CD4-positive, CD25-positive, alpha-beta regulatory T cell (primary cell): ENCODE measurements at regions not wholly inside any gene's neighbourhood (a gene's known extent, or its start where the extent isn't known, plus 50 kb on each side); places are given as distances from the start of the nearest gene placed in this dataset.

Source experiments
- ATAC-seq, 2 donors: fragments of 150-1000 bp; cut with Tn5 transposase; one replicate each; pipeline ENCODE4 v1.10.0; 2021; ENCODE audit warnings: low read depth in 2 of 2, moderate number of reproducible peaks in 2 of 2, moderate library complexity in 1 of 2
- DNase-seq, 3 donors: peaks; one replicate each; pipeline versions ENCODE4 v3.0.0 to v3.0.0-alpha.2; 2012 to 2022; ENCODE audit warnings: mixed read lengths in 1 of 3
- H3K27ac ChIP-seq: one replicate; pipeline ENCODE4 v1.7.0; 2013; ENCODE audit warnings: mild to moderate bottlenecking, low read length; ENCODE audit not compliant: insufficient read depth, poor library complexity, severe bottlenecking
- H3K27me3 ChIP-seq: one replicate; pipeline ENCODE4 v1.7.0; 2013; ENCODE audit warnings: low read length; ENCODE audit not compliant: control insufficient read depth, insufficient read depth
- H3K36me3 ChIP-seq: one replicate; pipeline ENCODE4 v1.7.0; 2013; ENCODE audit warnings: mild to moderate bottlenecking, low read length, moderate library complexity; ENCODE audit not compliant: control insufficient read depth, insufficient read depth
- H3K4me1 ChIP-seq: 2 replicates; pipeline ENCODE4 v1.7.0; 2013; ENCODE audit warnings: mild to moderate bottlenecking, low read length; ENCODE audit not compliant: insufficient read depth, control insufficient read depth, poor library complexity, severe bottlenecking
- H3K4me3 ChIP-seq: one replicate; pipeline ENCODE4 v1.7.0; 2013; ENCODE audit warnings: low read depth, mild to moderate bottlenecking, low read length, moderate library complexity
- H3K9me3 ChIP-seq, 2 experiments: 1 replicate in 1 of 2; 2 replicates in 1 of 2; pipeline ENCODE4 v1.7.0; 2013; ENCODE audit warnings: low read length in 2 of 2, mild to moderate bottlenecking in 1 of 2, moderate library complexity in 1 of 2; ENCODE audit not compliant: control insufficient read depth in 2 of 2
- H3K27ac Mint-ChIP-seq, 3 donors: one replicate each; pipeline ENCODE4 v1.8.0; 2020 to 2022; ENCODE audit warnings: mild to moderate bottlenecking in 3 of 3, mixed read lengths in 3 of 3, moderate library complexity in 2 of 3
- H3K27me3 Mint-ChIP-seq: one replicate; pipeline ENCODE4 v1.8.0; 2022; ENCODE audit warnings: mild to moderate bottlenecking, mixed read lengths
- H3K36me3 Mint-ChIP-seq: one replicate; pipeline ENCODE4 v1.8.0; 2020; ENCODE audit warnings: mixed read lengths
- H3K4me1 Mint-ChIP-seq, 4 donors: one replicate each; pipeline ENCODE4 v1.8.0; 2020 to 2022; ENCODE audit warnings: mixed read lengths in 4 of 4, mild to moderate bottlenecking in 1 of 4
- H3K4me3 Mint-ChIP-seq, 4 donors: one replicate each; pipeline ENCODE4 v1.8.0; 2020 to 2022; ENCODE audit warnings: mild to moderate bottlenecking in 4 of 4, mixed read lengths in 4 of 4, moderate library complexity in 3 of 4
- H3K9me3 Mint-ChIP-seq, 7 donors: one replicate each; pipeline ENCODE4 v1.8.0; 2020 to 2022; ENCODE audit warnings: mixed read lengths in 7 of 7, mild to moderate bottlenecking in 3 of 7, moderate library complexity in 2 of 7

GRCh38 chr6:91575032-91575431 is 988.2 kb upstream of the MAP3K7 start:
- H3K4me1 Mint-ChIP-seq: no peaks in the 10 kb centered on the region

GRCh38 chr6:91573826-91574416 is 987.0 kb upstream of the MAP3K7 start:
- Mint-ChIP-seq H3K36me3 (no peaks in the 10 kb centered on the region), H3K4me1 (no peaks in the 10 kb centered on the region), H3K9me3 (peaks cover 0 to 4% (median 2%) of the 10 kb centered on the region in 7 donors), H3K4me3 (no peak overlapping the region), H3K27me3 (no peaks in the 10 kb centered on the region), H3K27ac (no peak overlapping the region)
- Histone ChIP-seq H3K4me3 (no peak overlapping the region), H3K27ac (no peak overlapping the region), H3K36me3 (no peaks in the 10 kb centered on the region), H3K27me3 (no peaks in the 10 kb centered on the region), H3K9me3 (no peaks in the 10 kb centered on the region), H3K4me1 (no peaks in the 10 kb centered on the region)
- ATAC-seq: no peak
- no peak for DNase-seq

More at GRCh38 chr6:91575032-91575431, 988.2 kb upstream of the MAP3K7 start:
- Histone ChIP-seq H3K36me3 (no peaks in the 10 kb centered on the region), H3K4me1 (no peaks in the 10 kb centered on the region), H3K27ac (no peak overlapping the region), H3K9me3 (no peaks in the 10 kb centered on the region), H3K4me3 (no peak overlapping the region), H3K27me3 (no peaks in the 10 kb centered on the region)
- ATAC-seq: no peak
- no peaks in the 10 kb centered on the region for H3K36me3 Mint-ChIP-seq
- no peak overlapping the region for H3K4me3 Mint-ChIP-seq
- no peaks in the 10 kb centered on the region for H3K27me3 Mint-ChIP-seq
- no peak overlapping the region for H3K27ac Mint-ChIP-seq
- peaks cover 0 to 4% (median 2%) of the 10 kb centered on the region in 7 donors for H3K9me3 Mint-ChIP-seq
- no peak for DNase-seq

- no peaks in the 10 kb centered on the region for H3K36me3 ChIP-seq
- H3K9me3 ChIP-seq: no peaks in the 10 kb centered on the region
- ATAC-seq: no peak
- Mint-ChIP-seq H3K4me1 (no peaks in the 10 kb centered on the region), H3K4me3 (no peak overlapping the region), H3K27me3 (no peaks in the 10 kb centered on the region), H3K9me3 (peaks cover 0 to 4% (median 0%) of the 10 kb centered on the region in 7 donors), H3K27ac (no peak overlapping the region), H3K36me3 (no peaks in the 10 kb centered on the region)
- H3K27ac ChIP-seq: no peak overlapping the region
- no peaks in the 10 kb centered on the region for H3K4me1 ChIP-seq
- no peak for DNase-seq
- H3K27me3 ChIP-seq: no peaks in the 10 kb centered on the region
- no peak overlapping the region for H3K4me3 ChIP-seq
Measured at GRCh38 chr6:91572878-91573277, 986.0 kb upstream of the MAP3K7 start.

- no peaks in the 10 kb centered on the region for H3K4me1 Mint-ChIP-seq
- Histone ChIP-seq H3K36me3 (no peaks in the 10 kb centered on the region), H3K4me1 (no peaks in the 10 kb centered on the region), H3K9me3 (no peaks in the 10 kb centered on the region), H3K4me3 (no peak overlapping the region), H3K27me3 (no peaks in the 10 kb centered on the region), H3K27ac (no peak overlapping the region)
- H3K27me3 Mint-ChIP-seq: no peaks in the 10 kb centered on the region
- peaks cover 0 to 9% (median 2%) of the 10 kb centered on the region in 7 donors for H3K9me3 Mint-ChIP-seq
- no peak overlapping the region for H3K4me3 Mint-ChIP-seq
- no peak overlapping the region for H3K27ac Mint-ChIP-seq
- ATAC-seq (no peak), DNase-seq (no peak)
- no peaks in the 10 kb centered on the region for H3K36me3 Mint-ChIP-seq
Measured at GRCh38 chr6:91569071-91569470, 982.2 kb upstream of the MAP3K7 start.

GRCh38 chr6:91566467-91566866 is 979.6 kb upstream of the MAP3K7 start:
- H3K36me3 ChIP-seq: no peaks in the 10 kb centered on the region
- H3K4me3 Mint-ChIP-seq: no peak overlapping the region
- peaks cover 0 to 4% (median 0%) of the 10 kb centered on the region in 4 donors for H3K4me1 Mint-ChIP-seq
- DNase-seq (no peak), ATAC-seq (no peak)
- H3K9me3 Mint-ChIP-seq: peaks cover 2 to 17% (median 3%) of the 10 kb centered on the region in 7 donors
- no peaks in the 10 kb centered on the region for H3K4me1 ChIP-seq
- H3K27me3 ChIP-seq: no peaks in the 10 kb centered on the region
- H3K27ac Mint-ChIP-seq: no peak overlapping the region
- no peaks in the 10 kb centered on the region for H3K9me3 ChIP-seq
- no peaks in the 10 kb centered on the region for H3K36me3 Mint-ChIP-seq
- H3K4me3 ChIP-seq: no peak overlapping the region
- H3K27ac ChIP-seq: no peak overlapping the region
- H3K27me3 Mint-ChIP-seq: no peaks in the 10 kb centered on the region

GRCh38 chr6:91565207-91565606 is 978.3 kb upstream of the MAP3K7 start:
- H3K4me3 ChIP-seq: no peak overlapping the region
- H3K9me3 ChIP-seq: no peaks in the 10 kb centered on the region
- no peak overlapping the region for H3K4me3 Mint-ChIP-seq
- H3K27me3 ChIP-seq: no peaks in the 10 kb centered on the region
- no peaks in the 10 kb centered on the region for H3K36me3 Mint-ChIP-seq
- no peak for DNase-seq
- H3K27ac Mint-ChIP-seq: no peak overlapping the region
- H3K4me1 ChIP-seq: no peaks in the 10 kb centered on the region
- H3K27me3 Mint-ChIP-seq: no peaks in the 10 kb centered on the region
- H3K9me3 Mint-ChIP-seq: peaks cover 0 to 24% (median 4%) of the 10 kb centered on the region in 7 donors
- no peak overlapping the region for H3K27ac ChIP-seq
- peaks cover 0 to 4% (median 0%) of the 10 kb centered on the region in 4 donors for H3K4me1 Mint-ChIP-seq
- ATAC-seq: no peak
- no peaks in the 10 kb centered on the region for H3K36me3 ChIP-seq

- Mint-ChIP-seq H3K4me3 (no peak overlapping the region), H3K27ac (no peak overlapping the region)
Measured at GRCh38 chr6:91562955-91563354, 976.1 kb upstream of the MAP3K7 start.

GRCh38 chr6:91560409-91560808 is 973.5 kb upstream of the MAP3K7 start:
- H3K4me3 Mint-ChIP-seq: no peak overlapping the region
- no peak overlapping the region for H3K4me3 ChIP-seq
- H3K4me1 Mint-ChIP-seq: peaks cover 0 to 4% (median 0%) of the 10 kb centered on the region in 4 donors
- no peak overlapping the region for H3K27ac Mint-ChIP-seq
- no peaks in the 10 kb centered on the region for H3K27me3 Mint-ChIP-seq
- H3K27ac ChIP-seq: no peak overlapping the region
- H3K36me3 ChIP-seq: no peaks in the 10 kb centered on the region
- ATAC-seq (no peak), DNase-seq (no peak)
- H3K4me1 ChIP-seq: no peaks in the 10 kb centered on the region
- no peaks in the 10 kb centered on the region for H3K27me3 ChIP-seq
- H3K9me3 Mint-ChIP-seq: peaks cover 1 to 28% (median 7%) of the 10 kb centered on the region in 7 donors
- H3K36me3 Mint-ChIP-seq: no peaks in the 10 kb centered on the region
- H3K9me3 ChIP-seq: peaks cover 0 to 5% of the 10 kb centered on the region in 2 experiments

More at GRCh38 chr6:91562955-91563354, 976.1 kb upstream of the MAP3K7 start:
- no peak overlapping the region for H3K4me3 ChIP-seq
- Mint-ChIP-seq H3K9me3 (peaks cover 0 to 32% (median 9%) of the 10 kb centered on the region in 7 donors), H3K27me3 (no peaks in the 10 kb centered on the region), H3K4me1 (peaks cover 0 to 4% (median 0%) of the 10 kb centered on the region in 4 donors), H3K36me3 (no peaks in the 10 kb centered on the region)
- H3K4me1 ChIP-seq: no peaks in the 10 kb centered on the region
- ATAC-seq (no peak), DNase-seq (no peak)
- H3K27me3 ChIP-seq: no peaks in the 10 kb centered on the region
- peaks cover 0 to 5% of the 10 kb centered on the region in 2 experiments for H3K9me3 ChIP-seq
- no peak overlapping the region for H3K27ac ChIP-seq
- no peaks in the 10 kb centered on the region for H3K36me3 ChIP-seq
